ENCODE measurements at regions not wholly inside any gene's neighbourhood (a gene's known extent, or its start where the extent isn't known, plus 50 kb on each side); places are given as distances from the start of the nearest gene placed in this dataset.
"Not testable (repeated sequence)": the region's sequence is repeated elsewhere in the genome, so short reads cannot be mapped to it uniquely, and the experiment has no call there.

GRCh38 chr7:115241151-115241550 is 319.3 kb downstream of the MDFIC start:
- DNase-seq: no peak

DNA sequence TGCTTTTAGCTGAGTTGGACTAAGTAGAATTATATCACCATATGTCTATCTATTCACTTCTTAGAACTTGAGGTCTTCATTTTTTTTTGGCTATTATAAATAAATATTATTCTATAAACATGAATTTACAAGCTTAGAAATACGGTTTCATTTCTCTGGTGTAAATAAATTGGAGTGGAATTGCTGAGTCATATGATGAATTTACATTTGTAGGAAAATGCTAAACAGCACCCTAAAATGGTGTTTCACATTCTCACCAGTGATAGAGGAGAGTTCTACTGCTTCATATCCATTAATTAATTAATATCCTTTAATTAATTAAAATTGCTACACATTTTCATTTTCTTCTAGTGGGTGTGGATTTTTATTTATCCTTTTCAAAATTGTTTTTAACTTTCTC is 318.3 kb downstream of the MDFIC start:
- DNase-seq: no peak

- no peak for DNase-seq
These were observed 313.2 kb downstream of the MDFIC start for GRCh38 chr7:115235075-115235474.

DNA sequence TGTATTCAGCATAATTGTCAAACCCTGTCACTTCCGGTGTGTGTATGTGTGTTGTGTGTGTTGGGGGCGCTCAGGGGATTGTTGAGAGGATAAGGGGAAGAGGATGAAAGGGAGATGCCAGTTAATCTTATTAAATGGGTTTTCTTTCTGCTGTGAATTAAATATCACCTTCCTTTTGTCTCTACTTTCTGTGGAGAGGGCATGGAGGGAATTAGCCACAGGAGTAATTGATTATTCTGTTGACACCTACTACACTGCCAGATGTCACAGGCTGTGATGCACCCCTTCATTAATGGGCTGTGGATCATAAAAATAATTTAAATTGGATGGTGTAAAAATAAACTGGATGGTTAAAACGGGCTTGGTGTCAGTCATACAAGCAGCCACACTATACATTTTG is 311.9 kb downstream of the MDFIC start:
- no peak for DNase-seq

DNA sequence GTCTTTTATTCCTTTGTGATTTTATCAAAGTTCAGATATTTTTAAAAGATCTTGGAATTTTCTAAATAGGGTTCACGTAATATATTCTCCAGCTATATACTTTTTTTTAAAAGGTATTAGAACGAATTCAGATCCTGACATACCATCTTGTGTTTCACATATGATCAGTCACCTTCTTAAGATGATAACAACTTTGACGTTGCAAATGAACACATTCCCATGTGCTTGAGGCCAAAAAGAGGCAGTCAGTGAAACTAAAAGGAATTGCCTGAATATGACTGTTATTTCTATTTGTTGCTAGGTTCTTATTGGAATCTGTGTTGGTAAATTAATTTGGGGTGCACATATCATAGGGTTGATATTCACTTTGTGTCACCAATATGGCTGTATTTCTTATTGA is 310.1 kb downstream of the MDFIC start:
- DNase-seq: no peak

DNA sequence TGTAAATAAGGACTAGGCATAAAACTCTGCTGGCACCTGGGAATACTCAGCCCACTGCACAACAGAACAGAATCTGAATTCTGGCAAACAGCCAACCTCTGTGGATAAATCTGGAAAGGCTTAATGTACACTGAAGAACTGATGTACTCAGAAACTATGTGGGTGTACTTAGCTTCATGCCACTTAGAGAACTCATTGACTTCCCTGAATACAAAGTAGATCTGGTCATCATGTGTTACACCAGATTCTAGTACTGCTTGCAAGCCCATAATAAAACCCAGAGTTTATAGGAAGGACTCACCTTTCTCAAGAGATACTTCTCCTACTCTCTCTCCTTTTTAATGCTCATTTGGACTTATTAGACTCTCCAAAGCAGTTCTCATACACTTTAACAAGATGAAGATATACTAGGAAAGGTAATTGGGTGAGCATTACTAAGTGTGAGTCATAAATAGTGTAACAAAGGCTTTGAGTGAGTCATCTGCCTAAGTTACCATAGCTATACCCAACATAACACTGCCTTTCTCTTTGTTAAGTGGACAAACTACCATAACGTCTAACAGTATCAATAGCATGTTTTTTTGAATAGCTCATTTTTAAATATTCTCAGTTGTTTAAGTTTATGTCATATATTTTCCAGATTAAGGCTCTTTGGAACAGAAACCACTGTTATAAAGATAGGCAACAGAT is 309.1 kb downstream of the MDFIC start:
- no peak for DNase-seq

DNA sequence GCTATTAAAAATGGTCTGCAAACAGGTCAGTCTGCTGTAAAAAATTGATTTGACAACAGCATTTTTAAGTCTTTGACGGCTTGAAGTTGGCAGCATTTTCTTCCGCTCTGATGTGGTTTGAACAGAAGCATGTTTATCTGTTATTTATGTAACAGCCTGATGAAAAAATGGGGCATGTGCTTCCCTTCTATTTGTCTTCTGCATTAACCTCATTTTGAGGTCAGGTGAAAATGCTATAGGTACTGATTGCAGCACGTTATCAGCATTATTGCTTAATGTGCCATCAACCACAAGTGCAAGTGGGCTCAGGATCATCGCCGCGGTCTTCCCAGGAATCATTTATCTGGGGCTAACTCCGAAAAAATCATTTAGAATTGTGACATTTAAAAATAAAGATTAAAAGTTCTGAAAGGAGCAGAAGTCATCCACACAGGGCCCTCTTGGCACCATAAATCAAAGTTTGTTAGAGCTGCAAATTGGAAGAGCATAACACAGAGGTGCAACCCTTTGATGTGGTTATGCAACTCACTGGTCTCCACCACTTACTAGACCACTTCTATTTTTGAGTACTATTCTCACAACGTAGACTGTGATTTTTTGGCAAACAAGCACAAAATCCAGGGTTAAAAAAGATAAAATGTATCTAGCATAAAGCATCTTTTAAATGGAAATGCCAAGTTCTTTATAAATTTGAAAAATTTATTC is 307.7 kb downstream of the MDFIC start:
- DNase-seq: no peak

DNA sequence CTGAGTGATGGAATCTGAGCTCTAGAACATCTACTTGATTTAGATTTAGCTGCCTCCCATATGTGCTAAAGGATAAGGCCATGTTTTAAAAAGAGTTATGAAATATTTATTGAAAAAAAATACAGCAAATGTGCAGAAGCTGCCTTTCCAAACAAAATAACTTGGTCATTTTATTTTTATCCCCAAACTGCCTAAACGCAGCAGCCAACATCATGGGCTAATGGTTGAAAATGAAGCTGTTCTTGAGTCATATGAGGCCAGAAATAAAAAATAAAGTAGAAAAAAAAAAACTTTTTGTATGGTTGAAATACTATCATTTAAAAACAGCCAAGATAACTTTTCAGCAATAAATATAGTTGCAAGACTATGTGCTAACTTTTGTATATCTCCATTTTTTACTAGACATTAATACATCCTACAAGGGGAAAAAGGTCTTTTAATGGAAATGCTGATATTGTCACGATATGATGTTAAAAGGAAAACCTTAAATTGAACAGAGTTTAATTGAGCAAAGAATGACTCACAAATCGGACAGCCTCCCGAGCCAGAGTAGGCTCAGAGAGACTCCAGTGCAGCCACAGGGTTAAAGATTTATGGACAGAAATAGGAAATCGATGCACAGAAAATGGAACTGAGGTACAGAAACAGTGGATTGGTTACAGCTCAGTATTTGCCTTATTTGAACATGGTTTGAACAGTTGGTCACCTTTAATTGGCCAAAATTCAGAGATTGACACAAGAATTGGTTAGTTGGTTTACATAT is 305.8 kb downstream of the MDFIC start:
- no peak for DNase-seq

- no peak for DNase-seq
These were observed 304.5 kb downstream of the MDFIC start for GRCh38 chr7:115226410-115226809.

- DNase-seq: no peak
These were observed 303.0 kb downstream of the MDFIC start for GRCh38 chr7:115224922-115225321.

GRCh38 chr7:115223959-115224358 is 302.1 kb downstream of the MDFIC start:
- DNase-seq: no peak

DNA sequence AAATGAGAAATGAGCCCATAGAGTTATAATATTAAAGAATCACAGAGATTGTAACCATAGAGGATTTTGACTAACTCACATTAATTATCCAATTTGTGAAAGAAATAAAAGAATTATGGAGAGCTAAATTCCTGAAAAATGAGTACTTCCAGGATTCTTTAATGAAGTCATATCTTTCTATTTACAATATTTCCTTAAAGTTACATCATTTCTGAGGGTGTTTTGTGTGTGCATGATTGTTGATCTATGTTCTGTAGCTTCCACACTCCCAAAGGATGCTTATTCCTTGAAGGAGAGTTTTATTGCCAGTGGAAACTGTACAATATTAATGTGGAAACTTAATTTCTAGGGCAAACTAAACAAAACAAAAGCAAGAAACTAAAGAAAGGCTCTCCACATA is 299.6 kb downstream of the MDFIC start:
- no peak for DNase-seq

DNA sequence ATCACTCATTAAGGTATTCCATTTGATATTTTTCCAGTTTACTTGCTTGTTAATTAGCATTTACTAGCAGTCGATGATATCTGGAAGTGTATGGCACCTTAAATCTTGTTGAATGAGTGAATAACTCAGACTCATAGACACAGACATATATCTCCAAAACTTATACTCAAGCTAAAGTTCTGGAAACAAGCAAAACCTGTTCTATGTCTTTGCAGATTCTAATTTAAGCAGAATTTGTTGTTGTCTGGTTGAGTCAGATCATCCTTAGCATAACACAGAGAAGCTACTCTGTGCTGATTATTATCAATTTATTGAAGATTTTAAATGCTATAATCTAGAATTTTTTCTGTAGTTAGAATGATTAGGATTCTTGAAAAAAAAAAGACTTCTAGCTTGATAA is 296.2 kb downstream of the MDFIC start:
- DNase-seq: no peak

- DNase-seq: no peak
These were observed 295.5 kb downstream of the MDFIC start for GRCh38 chr7:115217373-115217772.

DNA sequence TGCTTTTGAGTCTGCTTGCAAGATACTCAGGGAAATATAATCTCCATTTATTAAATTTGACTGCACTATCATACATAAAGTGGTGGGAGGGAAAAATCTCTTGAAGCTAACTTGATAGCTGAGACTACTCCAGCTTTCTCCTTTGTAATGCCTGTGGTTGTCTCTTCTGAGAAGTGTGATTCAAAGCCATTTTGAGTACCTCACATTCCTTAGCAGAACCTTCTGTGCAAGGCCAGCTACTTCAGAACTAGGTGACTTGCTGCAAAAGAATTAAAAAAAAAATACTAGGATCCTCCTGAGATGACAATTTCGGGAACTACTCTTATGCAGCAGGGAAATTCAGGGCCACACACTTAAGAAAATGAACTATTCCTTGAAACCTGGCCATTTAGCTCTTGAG is 294.8 kb downstream of the MDFIC start:
- no peak for DNase-seq

- DNase-seq: no peak
These were observed 289.3 kb downstream of the MDFIC start for GRCh38 chr7:115211171-115211570.

GRCh38 chr7:115210552-115210951 is 288.7 kb downstream of the MDFIC start:
- no peak for DNase-seq

DNA sequence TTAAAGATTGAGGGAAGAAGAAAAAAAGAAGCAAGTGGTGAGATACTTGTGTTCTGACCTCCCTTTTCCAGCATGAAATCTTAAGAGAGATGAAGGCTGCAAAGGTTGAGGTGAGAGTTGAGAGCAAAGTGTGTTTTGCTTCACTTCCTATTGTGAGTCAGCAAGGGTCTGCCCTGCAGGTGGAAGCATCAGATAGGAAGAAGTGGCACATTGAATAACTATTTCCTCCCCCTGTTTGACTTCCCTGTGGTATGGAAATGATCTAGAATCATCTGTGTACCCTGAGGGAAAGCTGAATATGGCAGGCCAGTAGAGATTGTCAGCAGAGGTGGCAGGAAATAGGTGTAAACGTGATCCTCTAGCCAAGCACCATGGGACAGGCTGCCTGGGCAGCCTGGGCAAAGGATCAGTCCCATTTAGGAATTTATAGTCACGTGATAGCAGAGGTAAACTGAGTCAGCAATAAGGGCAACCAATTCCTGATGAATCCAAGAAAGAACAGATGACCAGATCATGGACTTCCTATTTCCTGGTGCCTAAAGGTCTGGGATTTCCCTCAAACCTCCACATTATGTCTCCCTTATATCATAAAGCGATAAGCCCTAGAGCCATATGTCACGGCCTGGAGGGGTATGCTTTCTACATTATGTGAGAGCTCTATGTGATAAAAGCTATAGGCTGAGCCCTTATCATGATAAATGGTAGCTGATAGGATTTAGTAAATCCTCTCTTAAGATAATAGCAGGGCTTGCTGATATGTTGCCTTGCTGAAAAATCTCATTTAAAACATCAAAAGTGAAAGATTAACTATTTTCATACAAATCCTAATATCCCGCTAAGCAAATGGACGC is 287.0 kb downstream of the MDFIC start:
- no peak for DNase-seq

- DNase-seq: not testable (repeated sequence)
These were observed 284.5 kb downstream of the MDFIC start for GRCh38 chr7:115206374-115206773.

- no peak for DNase-seq
These were observed 276.2 kb downstream of the MDFIC start for GRCh38 chr7:115198143-115198542.

DNA sequence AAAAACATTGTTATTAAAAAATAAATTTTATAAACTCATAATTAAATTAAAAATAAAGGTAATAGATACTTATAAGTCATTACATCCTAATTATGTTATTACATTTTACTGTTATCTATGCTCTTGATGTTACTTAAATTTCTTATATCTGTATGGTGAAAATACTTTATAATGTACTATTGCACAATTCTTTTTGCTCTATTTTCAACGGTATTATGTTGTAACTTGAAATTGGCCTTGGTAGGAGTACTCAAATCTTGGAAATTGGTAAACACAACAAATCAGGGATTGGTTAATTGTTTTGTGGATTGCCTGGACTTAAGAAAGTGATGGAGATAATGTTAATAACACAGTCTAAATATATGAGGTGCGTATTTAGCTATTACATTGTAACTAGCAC is 273.3 kb downstream of the MDFIC start:
- no peak for DNase-seq

DNA sequence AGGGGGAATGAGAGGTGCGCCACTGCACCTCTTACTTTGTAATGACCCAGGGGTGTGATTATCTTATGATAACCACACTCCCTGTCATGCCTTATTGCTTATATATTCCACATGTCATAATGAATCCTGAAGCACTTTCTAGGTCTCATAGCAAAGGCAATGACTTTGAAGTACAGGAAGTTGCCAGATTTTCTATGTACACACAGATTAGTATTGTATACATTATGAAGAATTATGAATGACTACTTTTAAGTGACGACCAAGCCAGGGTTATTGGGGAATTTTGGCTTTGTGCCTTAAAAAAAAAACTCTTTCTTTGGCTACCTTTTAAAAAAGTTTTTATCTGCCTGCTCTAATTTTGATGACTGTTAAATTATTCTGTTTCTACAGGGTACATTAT is 269.6 kb downstream of the MDFIC start:
- no peak for DNase-seq

DNA sequence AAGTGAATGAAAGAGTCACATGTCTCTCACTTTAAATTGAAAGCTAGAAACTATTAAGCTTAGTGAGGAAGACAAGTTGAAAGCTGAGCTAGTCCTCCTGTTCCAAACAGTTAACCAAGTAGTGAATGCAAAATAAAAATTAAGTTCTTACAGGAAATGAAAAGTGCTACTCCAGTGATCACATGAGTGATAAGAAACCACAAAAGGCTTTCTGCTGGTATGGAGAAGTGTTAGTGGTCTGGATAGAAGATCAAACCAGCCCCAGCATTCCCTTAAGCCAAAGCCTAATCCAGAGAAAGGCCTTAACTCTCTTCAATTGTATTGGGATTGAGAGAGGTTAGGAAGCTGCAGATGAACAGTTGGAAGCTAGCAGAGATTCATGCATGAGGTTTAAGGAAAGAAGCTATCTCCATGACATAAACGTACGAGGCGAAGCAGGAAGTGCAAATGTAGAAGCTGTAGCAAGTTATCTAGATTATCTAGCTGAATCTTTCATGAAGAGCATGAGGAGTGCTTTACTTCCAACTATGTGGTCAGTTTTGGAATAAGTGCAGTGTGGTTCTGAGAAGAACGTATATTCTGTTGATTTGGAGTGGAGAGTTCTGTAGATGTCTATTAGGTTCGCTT is 261.6 kb downstream of the MDFIC start:
- DNase-seq: no peak
